GM19099 (cell line): ENCODE measurements at regions not wholly inside any gene's neighbourhood (a gene's known extent, or its start where the extent isn't known, plus 50 kb on each side); places are given as distances from the start of the nearest gene placed in this dataset.

Source experiments
- POLR2A ChIP-seq: IDR thresholded peaks from 3 replicates; pipeline ENCODE4 v1.6.1; 2011; ENCODE audit warnings: low read depth; ENCODE audit not compliant: insufficient read length; ENCODE audit errors: extremely low read depth

DNA sequence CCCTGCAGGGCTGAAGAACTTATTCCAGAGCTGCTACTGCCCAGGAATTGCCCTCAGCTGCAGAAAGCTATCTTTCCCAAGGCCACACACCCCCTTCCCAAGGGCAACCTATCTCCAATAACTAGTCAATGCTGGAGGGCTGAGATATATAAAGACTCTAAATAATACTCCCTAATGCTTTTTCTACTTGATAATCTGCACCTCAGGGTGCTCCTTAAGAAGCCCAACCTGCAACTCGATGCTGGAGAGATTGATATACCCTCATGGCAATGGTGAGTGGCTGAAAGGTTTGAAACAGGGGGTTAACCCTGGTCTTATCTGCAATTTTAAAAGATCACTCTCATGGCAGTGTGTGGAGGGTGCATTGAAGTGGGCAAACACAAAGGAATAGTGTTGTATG, 142.7 kb upstream of the APC start:
- TF ChIP-seq POLR2A = no peak

DNA sequence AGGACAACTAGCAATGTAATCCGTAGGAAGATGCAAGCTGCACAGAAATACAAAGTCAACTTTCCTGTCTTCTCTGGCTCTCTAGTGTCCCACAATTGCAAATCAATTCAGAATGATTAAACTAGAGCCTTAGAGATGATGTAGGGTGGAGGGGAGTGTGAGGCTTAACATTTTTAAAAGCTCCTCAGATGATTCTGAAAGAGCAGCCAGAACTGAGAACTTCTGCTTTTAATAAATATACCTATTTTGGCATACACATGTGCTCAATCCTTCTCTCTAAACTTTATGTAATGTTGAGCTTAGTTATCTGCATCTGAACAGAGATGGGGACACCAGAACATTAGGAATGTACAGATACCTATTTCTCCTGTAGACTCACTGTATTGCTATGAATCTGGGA, 139.9 kb upstream of the APC start:
- no peak for TF ChIP-seq POLR2A

DNA sequence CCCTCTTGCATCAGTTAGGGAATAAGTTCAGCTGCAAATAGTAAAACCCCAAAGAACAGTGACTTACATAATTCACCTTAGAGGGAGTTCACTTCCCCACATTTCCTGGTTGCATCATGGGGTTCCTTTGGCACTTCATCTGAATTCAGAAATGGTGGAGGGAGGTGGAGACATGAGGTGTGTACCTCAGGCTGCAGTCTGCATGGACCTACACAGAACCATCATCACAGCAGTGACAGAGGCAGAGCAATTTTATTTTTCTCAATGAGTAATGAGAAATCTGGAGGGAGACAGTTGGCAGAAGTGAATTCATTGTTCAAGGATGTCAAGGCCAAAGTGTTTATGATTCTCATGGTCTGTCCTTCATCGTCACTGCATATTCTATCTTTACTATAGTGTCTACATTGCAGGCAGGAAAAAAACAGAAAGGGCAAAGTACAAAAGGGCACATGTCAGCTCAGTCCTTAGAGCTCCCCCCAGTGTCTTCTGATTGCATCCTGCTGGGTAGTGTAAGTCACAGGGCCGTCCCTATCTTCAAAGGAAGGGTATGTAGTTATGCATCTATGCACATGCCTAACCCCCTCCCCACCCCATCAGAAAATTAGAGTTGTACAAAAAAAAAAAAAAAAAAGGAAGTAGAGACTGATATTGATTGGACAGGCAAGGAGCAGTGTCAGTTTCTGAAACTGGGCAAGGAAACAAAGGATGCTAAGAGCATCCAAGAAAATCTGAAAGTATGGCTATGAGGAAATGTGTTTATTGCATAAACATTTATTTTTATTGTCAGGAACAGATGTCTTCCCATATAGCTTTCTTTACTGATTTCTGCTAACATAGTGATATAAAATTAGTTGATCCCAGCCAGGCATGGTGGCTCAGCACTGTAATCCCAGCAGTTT, 132.7 kb upstream of the APC start:
- no peak for TF ChIP-seq POLR2A

DNA sequence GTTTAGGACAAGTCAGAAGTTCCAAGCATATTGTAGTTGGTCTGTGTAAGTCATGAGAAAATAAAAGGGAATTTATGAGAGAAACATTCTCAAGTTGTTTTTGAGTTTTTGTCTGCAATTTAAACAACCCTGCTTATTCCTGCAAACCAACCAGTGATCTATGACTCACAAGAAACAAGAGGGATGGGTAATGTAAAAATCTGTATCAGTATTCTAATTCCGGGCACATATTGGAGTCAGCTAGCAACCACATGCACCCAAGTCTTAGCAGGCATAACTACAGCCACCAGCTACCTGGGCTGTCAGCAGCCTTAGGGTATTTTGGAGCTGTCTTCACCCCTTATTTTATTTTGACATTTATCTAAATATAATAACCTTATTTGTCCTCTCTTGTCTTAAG, 128.7 kb upstream of the APC start:
- no peak for TF ChIP-seq POLR2A

DNA sequence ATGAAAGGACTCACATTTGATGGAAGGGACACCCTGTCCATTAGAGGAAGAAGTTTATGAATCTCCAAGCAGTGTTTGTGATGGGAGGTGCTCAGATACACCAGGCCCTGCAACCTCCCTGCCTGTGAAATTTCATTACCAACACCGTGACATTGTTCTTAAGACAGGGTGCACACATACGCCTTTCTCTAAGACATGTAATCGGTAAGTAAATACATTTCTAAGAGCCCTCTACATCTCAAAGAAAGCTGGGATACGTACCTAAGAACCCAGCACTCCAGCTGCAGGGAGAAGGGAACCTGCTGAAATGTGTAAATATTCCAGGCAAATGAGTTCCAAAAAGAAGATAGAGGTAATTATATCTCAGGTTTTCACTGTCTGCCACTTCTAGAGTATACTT, 125.0 kb upstream of the APC start:
- no peak for TF ChIP-seq POLR2A

DNA sequence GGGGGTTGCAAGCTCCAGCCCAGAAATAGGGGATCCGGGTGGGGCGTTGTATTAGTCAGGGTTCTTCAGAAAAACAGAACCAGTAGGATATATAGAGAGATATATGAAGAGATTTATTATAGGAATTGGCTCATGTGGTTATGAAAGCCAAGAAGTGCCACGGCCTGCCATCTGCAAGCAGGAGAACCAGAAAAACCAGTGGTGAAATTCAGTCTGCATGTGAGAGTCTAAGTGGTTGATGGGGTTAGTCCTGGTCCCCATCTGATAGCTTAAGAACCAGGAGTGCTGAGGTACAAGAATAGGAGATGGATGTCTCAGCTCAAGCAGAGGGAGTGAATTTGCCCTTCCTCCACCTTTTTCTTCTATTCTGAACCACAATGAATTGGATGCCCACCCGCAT, 123.4 kb upstream of the APC start:
- no peak for TF ChIP-seq POLR2A

DNA sequence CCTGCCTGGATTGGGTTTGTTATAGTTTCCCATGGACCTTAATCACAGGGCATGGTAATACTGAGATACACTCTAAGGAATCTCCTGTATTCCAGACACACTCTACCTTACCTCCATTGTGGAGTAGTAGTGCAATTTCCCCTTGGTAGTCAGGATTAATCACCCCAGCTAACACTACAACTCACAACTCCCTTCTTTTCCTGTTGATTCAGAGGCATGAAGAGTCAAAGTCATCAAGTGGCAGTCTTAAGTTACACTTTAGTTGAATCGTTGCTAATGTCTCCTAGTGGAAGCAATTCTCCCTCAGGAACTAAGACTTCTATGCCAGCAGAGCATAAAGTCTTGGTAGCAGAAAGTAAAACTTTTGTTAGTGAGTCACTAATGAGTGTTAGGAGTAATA, 122.7 kb upstream of the APC start:
- no peak for TF ChIP-seq POLR2A

DNA sequence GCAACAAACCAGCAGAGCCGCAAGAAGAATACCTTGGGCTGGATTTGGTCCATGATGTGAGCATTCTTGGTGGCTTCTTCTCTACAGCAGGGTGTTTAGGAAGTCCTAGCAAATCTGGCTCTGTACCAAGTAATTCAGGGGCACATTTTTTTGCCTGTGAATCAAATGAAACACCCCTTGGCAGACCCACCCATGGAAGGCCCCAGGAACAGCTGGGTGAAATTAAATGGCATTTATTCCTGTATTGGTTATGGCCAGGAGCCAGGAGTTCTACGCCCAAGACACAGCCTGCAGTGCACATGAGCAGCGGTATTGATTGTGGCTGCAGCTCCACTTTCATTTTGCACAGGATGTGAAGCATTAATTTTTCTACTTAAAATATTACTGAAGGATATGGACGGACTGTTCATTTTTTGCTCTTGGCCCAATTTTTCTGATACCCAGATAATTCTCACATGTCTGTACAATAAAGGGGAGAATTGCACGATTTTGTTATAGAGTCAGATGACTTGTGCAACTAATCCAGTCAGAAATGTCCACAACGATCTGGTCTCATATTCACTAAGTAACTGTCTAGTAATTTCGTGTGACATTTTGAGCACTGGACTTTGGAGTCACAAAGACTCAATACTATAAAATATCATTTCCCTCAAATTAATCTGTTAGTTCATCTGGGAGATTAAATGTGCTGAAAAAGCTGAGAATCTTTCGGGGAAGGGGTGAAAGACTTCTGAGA, 120.7 kb upstream of the APC start:
- no peak for TF ChIP-seq POLR2A

DNA sequence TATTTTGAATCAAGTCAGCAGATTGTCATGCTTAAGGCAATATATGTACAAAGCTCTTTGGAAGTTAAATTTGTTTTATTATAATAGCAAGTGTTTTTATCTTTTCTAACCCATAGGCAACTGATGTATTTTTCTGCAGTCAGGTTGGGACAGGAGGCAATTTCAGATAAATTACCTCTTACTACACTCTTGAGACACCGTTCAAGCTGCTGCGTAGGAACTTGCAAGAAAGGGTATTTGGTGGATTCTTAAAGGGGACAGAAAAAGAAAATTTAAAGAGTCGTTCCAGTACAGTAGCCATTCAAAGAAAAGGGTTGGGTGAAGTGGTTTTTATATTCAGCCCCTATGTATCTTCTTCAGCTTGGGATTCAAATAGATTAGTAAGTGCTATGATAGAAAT, 112.4 kb upstream of the APC start:
- no peak for TF ChIP-seq POLR2A

DNA sequence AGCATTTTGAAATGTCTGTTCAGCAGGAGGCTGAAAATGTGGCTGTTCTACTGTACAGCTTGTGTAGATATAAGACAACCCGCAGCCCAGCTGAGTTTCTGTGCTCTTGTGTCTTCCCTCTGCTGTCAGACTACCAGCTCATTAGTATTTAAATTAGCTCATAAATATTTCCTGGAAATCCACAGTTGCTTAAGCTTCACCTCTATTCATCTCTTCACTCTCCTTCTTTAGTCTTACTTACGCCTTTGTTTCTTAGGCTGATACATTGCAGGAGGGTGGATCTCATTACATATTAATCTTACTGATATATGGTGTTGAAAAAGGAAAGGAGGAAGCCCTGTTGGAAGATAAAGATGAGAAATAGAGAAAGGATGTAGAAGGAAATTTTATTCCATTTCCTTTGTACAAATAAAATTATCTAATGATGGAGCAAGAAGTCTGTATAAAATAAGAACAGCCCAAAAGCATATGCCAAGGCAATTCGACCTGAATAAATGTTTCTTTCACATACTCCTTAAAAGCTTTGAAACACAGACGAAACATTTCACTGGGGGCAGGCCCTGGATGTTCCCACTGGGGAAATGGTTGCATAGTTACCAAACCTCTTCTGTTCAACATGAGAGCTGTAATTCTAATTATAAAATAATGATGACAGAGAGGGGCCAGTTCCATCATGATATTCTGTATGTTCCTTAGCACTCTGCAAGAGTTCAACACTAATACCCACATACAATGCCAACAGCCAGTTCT, 111.8 kb upstream of the APC start:
- TF ChIP-seq POLR2A = no peak

DNA sequence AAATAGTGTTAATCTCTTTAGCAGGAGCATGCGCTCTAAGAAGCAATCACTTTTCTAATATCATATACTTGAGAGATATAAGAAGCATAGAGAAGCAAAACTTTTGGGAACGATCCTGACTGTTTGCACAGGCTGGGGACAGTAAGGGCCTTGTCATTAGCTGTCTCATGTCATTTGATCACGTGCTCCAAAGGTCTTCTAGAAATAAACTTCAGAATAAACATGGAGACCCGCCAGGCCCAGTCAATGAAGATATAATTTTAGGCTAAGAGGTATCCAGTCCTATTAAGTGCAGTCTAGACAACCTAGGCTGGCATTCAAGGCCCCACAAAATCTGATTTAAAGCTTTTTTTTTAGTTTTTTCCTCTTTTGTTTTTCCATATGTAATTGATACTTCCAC, 111.0 kb upstream of the APC start:
- TF ChIP-seq POLR2A = no peak

DNA sequence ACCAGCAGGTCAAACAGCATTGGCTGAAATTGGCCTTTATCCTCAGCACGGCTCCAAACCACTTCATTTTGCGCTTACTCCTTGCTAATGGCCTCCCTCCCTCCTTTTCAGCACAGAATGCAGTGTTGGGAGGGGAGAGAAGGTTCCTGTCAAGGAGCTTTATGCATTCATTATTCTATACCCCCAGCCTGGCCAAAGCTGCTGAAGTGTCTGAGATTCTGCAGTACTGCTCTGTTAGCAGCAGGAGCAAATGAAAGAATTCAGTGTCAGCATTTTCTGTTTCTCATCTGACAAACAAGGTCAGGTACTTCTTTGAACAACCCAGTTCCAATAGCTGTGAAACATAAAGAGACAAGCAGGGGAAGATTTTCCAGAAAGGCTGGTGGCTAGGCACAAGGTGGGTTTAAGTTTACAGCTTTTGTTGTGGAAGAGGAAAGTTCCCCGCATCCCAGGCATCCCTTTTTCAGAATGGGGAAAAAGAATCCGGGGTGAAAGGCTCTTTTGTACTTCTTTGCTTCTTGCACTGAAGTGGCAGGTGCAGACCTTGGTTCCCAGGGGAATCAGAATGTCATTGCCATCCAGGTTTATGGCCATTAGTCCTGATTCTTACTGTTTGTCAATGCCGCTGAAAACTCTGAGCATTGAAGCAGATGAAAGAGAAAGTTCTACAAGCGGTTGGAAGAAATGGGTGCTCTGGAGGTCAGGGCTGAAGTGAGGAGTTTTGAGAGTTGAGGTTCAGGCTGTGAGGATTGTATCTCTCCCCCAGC, 109.3 kb upstream of the APC start:
- no peak for TF ChIP-seq POLR2A

DNA sequence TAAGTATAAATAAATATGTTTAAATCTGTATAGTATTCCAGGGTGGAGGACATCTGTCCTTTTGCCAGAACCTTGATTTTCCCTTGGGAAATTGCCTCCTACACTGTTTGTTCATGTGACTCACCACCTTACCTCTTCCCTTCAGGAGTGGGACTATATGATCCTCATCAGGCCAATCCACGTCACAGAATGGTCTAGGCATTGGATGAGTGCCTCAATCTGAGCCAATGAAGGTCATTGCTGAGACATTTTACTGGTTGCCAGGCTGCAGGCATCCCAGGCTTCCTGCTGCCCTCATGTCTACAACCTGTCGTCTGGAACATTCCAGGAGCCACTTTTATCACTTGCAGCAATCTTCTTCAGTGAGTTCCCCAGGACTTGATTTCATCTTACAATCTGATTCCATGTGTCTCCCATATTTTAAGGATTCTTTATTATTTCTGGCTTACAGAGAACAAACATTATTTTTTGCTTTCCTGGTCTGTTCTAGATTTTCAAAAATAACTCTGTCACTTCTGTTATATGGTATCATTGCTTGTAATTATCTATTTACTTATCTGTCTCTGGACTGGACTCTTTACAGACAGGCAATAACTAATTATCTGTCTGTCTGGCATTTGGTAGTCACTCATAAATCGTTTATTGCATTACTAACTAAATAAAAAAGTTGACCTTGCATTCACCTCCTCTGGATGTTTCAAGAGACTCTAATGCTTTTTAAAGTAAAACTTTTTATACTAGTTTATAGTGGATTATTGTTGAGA, 107.3 kb upstream of the APC start:
- TF ChIP-seq POLR2A = no peak

DNA sequence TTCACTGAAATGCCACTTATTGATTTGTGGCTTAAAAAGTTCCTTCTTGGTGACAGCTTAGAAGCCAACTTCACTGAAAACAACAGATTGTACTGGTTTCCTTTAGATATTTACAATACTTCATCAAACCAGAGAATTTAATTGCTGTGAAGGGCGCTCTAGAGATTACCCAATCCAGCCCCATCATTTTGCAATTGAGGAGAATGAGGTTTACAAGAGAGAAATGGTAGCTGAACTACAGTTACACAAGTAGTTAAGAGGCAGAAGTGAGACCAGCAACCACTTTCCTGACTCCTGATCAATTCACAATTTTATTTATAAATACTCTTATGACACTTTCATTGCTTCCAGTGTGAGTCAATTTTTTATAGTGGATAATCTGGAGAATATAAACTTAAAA, 103.5 kb upstream of the APC start:
- TF ChIP-seq POLR2A = no peak
